ENCODE measurements at regions not wholly inside any gene's neighbourhood (a gene's known extent, or its start where the extent isn't known, plus 50 kb on each side); places are given as distances from the start of the nearest gene placed in this dataset.
"Not testable (repeated sequence)": the region's sequence is repeated elsewhere in the genome, so short reads cannot be mapped to it uniquely, and the experiment has no call there.

GRCh38 chr20:19835533-19836222 is 77.6 kb downstream of the RIN2 start:
- no peak for DNase-seq

- peak; percentile 7 for DNase-seq
Observed at GRCh38 chr20:19838468-19838867, 80.4 kb downstream of the RIN2 start.

- no peak for DNase-seq
Observed at GRCh38 chr20:19839053-19839452, 81.0 kb downstream of the RIN2 start.

- DNase-seq, result no peak
Observed at GRCh38 chr20:19840111-19840710, 82.2 kb downstream of the RIN2 start.

- no peak for DNase-seq
Observed at GRCh38 chr20:19841740-19842139, 83.7 kb downstream of the RIN2 start.

- DNase-seq, result not testable (repeated sequence)
Observed at GRCh38 chr20:19844850-19845249, 86.8 kb downstream of the RIN2 start.

GRCh38 chr20:19847383-19847782 is 89.3 kb downstream of the RIN2 start:
- DNase-seq, result no peak

GRCh38 chr20:19849341-19850197 is 91.5 kb downstream of the RIN2 start:
- no peak for DNase-seq

- DNase-seq, result no peak
Observed at GRCh38 chr20:19850198-19850533, 92.1 kb downstream of the RIN2 start.

- no peak for DNase-seq
Observed at GRCh38 chr20:19851861-19852260, 93.8 kb downstream of the RIN2 start.

GRCh38 chr20:19855416-19855815 is 97.4 kb downstream of the RIN2 start:
- DNase-seq, result no peak

- no peak for DNase-seq
Observed at GRCh38 chr20:19858466-19859371, 100.7 kb downstream of the RIN2 start.

GRCh38 chr20:19859444-19859843 is 101.4 kb downstream of the RIN2 start:
- no peak for DNase-seq

GRCh38 chr20:19860737-19861136 is 102.7 kb downstream of the RIN2 start:
- DNase-seq, result no peak

- DNase-seq, result no peak
Observed at GRCh38 chr20:19861147-19861759, 103.2 kb downstream of the RIN2 start.

- DNase-seq, result no peak
Observed at GRCh38 chr20:19864130-19864529, 106.1 kb downstream of the RIN2 start.

GRCh38 chr20:19866070-19866469 is 108.0 kb downstream of the RIN2 start:
- DNase-seq, result no peak

GRCh38 chr20:19867074-19867473 is 109.0 kb downstream of the RIN2 start:
- no peak for DNase-seq

- no peak for DNase-seq
Observed at GRCh38 chr20:19867940-19868371, 109.9 kb downstream of the RIN2 start.

GRCh38 chr20:19868441-19868840 is 110.4 kb downstream of the RIN2 start:
- DNase-seq, result no peak

- DNase-seq, result no peak
Observed at GRCh38 chr20:19872001-19872400, 113.9 kb downstream of the RIN2 start.

- DNase-seq, result no peak
Observed at GRCh38 chr20:19874040-19874727, 116.1 kb downstream of the RIN2 start.
